Body of pancreas (tissue), 4 donors: ENCODE measurements at regions not wholly inside any gene's neighbourhood (a gene's known extent, or its start where the extent isn't known, plus 50 kb on each side); places are given as distances from the start of the nearest gene placed in this dataset.

ENCODE experiments used
- ATAC-seq: fragments of 150-250 bp; one replicate; pipeline ENCODE4 v1.9.1; 2016
- DNase-seq, 4 donors: peaks; one replicate each; pipeline ENCODE4 v3.0.0-alpha.2; 2019
- H3K27ac ChIP-seq, 4 donors: fragments of 200-600 bp; sonication (generic); 1 replicate in 3 of 4; 2 replicates in 1 of 4; pipeline versions ENCODE4 v1.5.1 to v1.6.1; 2016 to 2019; ENCODE audit warnings: mild to moderate bottlenecking in 1 of 4, mixed read lengths in 1 of 4, moderate library complexity in 1 of 4
- H3K27me3 ChIP-seq, 2 donors: fragments of 200-600 bp; sonication (generic); one replicate each; pipeline ENCODE4 v1.6.0; 2016; ENCODE audit warnings: mild to moderate bottlenecking in 1 of 2
- H3K36me3 ChIP-seq, 2 donors: fragments of 200-600 bp; sonication (generic); replicated peaks in 1 of 2; 2 replicates each; pipeline ENCODE4 v1.5.1; 2016; ENCODE audit warnings: low read depth in 2 of 2; ENCODE audit not compliant: insufficient read depth in 1 of 2
- H3K4me1 ChIP-seq: fragments of 200-600 bp; sonication (generic); one replicate; pipeline ENCODE4 v1.6.0; 2016
- H3K4me3 ChIP-seq, 2 donors: fragments of 200-600 bp; sonication (generic); 1 replicate in 1 of 2; 2 replicates in 1 of 2; pipeline ENCODE4 v1.5.1; 2016 to 2019
- H3K9me3 ChIP-seq, 3 donors: fragments of 200-600 bp; sonication (generic); 1 replicate in 2 of 3; 2 replicates in 1 of 3; pipeline ENCODE4 v1.5.1; 2016
- POLR2A ChIP-seq, 3 donors: fragments of 450-650 bp; IDR thresholded peaks; one replicate each; pipeline ENCODE4 v1.6.1; 2016; ENCODE audit warnings: antibody characterized with exemption in 3 of 3, mild to moderate bottlenecking in 2 of 3
- WGBS, 2 donors: methylation state at CpG; one replicate each; pipeline ENCODE4 v1.1.5; 2017; 5-methylcytosine and 5-hydroxymethylcytosine counted together
- intact Hi-C: fragments of 100-400 bp; cut with DNase I; formaldehyde crosslinking; loops from one replicate; pipeline ENCODE4 v1.15.1; 2023
- TF ChIP-seq, protein P1 (sequence below), 7 experiments: fragments of 450-650 bp in 4 of 7; fragments of 200-600 bp in 3 of 7; sonication (generic) in 3 of 7; IDR thresholded peaks; one replicate each; pipeline ENCODE4 v1.5.1; 2016 to 2019; ENCODE audit warnings: antibody characterized with exemption in 7 of 7

DNA sequence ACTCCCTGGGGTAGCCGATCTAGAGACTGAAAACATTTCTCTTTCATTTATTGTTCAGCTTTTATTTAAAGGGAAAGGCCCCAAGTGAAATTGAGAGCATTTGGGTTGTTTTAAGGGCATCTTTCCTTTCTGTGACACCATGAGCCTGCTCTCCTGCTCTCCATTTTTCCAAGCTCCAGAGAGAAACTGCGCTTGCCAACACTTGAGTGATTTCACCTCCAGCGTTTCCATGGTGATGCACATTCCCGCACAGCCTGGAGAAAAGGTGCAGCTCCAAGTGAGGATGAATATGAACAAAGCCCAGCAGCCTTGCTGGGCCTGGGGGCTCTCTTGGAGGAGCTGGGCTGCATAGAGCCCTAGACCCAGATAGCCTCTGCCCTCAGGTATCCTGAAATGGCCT, 159.2 kb upstream of the PPP2R3A start:
- intact Hi-C loops, result no loop called here
- Histone ChIP-seq H3K4me3 (no peak overlapping the region), H3K4me1 (no peaks in the 10 kb centered on the region), H3K36me3 (no peaks in the 10 kb centered on the region), H3K27ac (no peak overlapping the region), H3K9me3 (no peaks in the 10 kb centered on the region), H3K27me3 (no peaks in the 10 kb centered on the region)
- ATAC-seq, result no peak
- DNase-seq, result no peak
- WGBS, 2 donors, result 28 to 38% methylated on average over 4 of the region's 4 CpGs
- TF ChIP-seq POLR2A (IDR thresholded peaks at IDR 0.05), result no peak
- TF ChIP-seq, protein P1, sequence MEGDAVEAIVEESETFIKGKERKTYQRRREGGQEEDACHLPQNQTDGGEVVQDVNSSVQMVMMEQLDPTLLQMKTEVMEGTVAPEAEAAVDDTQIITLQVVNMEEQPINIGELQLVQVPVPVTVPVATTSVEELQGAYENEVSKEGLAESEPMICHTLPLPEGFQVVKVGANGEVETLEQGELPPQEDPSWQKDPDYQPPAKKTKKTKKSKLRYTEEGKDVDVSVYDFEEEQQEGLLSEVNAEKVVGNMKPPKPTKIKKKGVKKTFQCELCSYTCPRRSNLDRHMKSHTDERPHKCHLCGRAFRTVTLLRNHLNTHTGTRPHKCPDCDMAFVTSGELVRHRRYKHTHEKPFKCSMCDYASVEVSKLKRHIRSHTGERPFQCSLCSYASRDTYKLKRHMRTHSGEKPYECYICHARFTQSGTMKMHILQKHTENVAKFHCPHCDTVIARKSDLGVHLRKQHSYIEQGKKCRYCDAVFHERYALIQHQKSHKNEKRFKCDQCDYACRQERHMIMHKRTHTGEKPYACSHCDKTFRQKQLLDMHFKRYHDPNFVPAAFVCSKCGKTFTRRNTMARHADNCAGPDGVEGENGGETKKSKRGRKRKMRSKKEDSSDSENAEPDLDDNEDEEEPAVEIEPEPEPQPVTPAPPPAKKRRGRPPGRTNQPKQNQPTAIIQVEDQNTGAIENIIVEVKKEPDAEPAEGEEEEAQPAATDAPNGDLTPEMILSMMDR (IDR thresholded peaks at IDR 0.05), result no peak

DNA sequence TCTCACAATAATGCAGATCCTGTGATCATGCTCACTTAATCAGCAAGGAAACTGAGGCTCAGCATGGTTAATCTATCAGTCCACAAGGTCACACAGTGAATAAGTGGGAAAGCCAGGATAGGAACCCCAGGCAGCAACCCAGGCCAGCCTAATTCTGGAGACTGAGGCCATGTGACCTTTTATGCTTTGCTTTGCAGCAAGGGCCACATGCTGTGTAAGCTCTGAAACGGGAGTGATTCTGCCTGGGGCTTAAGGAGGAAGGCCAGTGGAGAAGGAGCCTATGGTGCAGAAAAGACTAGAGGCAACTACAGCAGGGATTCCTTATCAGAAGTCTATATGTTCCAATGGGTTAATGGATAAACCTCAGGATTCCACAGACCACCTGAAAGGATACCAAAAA, 157.6 kb upstream of the PPP2R3A start:
- no peaks in the 10 kb centered on the region for H3K36me3 ChIP-seq

DNA sequence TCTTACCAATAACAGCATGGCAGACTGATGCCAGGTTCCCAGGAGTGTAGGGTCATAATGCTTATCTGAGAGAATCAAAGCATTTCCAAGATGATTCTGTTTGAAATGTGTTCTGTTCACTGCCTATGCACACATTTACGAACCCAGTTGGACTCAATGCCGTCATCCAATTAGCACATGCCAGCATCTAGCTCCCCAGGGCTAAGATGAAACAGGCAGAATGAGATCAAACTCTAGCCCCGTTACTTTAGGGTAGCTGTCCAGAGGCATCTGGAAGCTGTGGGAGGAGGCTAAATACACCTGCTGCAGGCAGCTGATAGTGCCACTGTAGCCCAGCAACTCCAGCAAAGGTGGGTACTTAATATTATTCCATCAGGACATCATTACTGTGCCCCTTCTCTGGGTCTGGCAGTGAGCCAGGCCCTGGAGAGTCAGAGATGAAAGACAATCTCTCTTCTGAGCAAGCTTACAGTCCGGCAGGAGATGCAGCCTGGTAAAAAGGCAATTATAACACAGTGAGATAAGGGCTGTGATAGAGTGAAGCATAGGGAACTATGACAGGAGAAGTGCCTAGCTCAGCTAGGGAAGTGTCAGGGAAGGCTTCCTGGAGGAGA, 156.4 kb upstream of the PPP2R3A start:
- ATAC-seq (no peak), DNase-seq (no peak)
- Histone ChIP-seq H3K27ac (no peak overlapping the region), H3K27me3 (no peaks in the 10 kb centered on the region), H3K4me3 (no peak overlapping the region), H3K36me3 (no peaks in the 10 kb centered on the region), H3K4me1 (no peaks in the 10 kb centered on the region), H3K9me3 (no peaks in the 10 kb centered on the region)
- intact Hi-C loops, result no loop called here
- 27 to 35% methylated on average over 4 of the region's 4 CpGs for WGBS, 2 donors
- TF ChIP-seq, protein P1 (IDR thresholded peaks at IDR 0.05), result no peak
- TF ChIP-seq POLR2A (IDR thresholded peaks at IDR 0.05), result no peak

More for the DNA sequence above, 157.6 kb upstream of the PPP2R3A start:
- Histone ChIP-seq H3K9me3 (no peaks in the 10 kb centered on the region), H3K4me1 (no peaks in the 10 kb centered on the region), H3K27me3 (no peaks in the 10 kb centered on the region), H3K4me3 (no peak overlapping the region), H3K27ac (no peak overlapping the region)
- no peak for TF ChIP-seq POLR2A (IDR thresholded peaks at IDR 0.05)
- TF ChIP-seq, protein P1 (IDR thresholded peaks at IDR 0.05), result no peak
- WGBS, 2 donors, result 16 to 25% methylated on average over 1 of the region's 1 CpG
- intact Hi-C loops, result no loop called here
- ATAC-seq, result no peak
- no peak for DNase-seq

DNA sequence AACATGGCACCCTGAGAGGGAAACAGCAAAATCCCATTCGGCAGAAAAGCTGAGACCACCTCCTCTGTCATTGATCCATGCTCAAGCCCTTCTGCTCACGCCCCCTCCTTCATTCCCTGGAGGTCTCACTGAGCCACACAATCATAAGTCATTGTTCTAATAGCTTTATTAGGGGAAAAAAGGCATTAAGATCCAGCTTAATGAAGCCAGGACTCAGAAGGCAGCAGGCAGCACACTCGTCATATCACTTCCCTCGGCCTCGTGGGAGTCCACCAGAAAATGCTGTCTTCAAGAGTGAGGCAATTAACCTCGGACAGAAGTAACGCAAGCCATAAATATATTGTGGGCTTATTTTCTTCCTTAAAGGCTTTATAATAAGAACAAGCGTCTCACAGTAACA, 153.9 kb upstream of the PPP2R3A start:
- intact Hi-C loops, result no loop called here
- Histone ChIP-seq H3K36me3 (no peaks in the 10 kb centered on the region), H3K27me3 (no peaks in the 10 kb centered on the region), H3K4me3 (no peak overlapping the region), H3K4me1 (no peaks in the 10 kb centered on the region), H3K27ac (no peak overlapping the region), H3K9me3 (no peaks in the 10 kb centered on the region)
- TF ChIP-seq POLR2A (IDR thresholded peaks at IDR 0.05), result no peak
- TF ChIP-seq, protein P1 (IDR thresholded peaks at IDR 0.05), result no peak
- WGBS, 2 donors, result 46 to 51% methylated on average over 8 of the region's 8 CpGs
- ATAC-seq, result no peak
- DNase-seq, result no peak

DNA sequence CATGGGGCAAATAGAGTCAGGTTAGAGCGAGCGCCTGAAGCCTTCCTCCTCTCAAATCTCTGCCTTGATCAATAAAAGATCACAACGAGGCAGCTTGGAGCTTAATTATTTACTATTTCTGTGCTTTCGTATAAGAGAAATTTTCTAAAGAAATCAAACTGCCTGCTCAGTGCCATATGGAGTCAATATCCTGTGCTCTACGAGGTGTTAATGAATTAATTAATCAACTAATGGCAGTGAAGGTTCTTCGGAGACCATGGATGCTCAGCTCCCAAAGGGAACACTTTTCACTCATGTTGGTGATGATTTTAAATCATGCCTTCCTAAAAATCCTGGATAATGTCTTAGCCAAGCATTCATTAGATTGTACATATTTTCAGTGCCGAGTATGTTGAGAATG, 153.5 kb upstream of the PPP2R3A start:
- Histone ChIP-seq H3K4me1 (no peaks in the 10 kb centered on the region), H3K27me3 (no peaks in the 10 kb centered on the region), H3K27ac (no peak overlapping the region), H3K4me3 (no peak overlapping the region), H3K9me3 (no peaks in the 10 kb centered on the region), H3K36me3 (no peaks in the 10 kb centered on the region)
- DNase-seq (no peak), ATAC-seq (no peak)
- intact Hi-C loops, result no loop called here
- 27 to 30% methylated on average over 7 of the region's 7 CpGs for WGBS, 2 donors
- no peak for TF ChIP-seq POLR2A (IDR thresholded peaks at IDR 0.05)
- TF ChIP-seq, protein P1 (IDR thresholded peaks at IDR 0.05), result no peak
